ENCODE measurements at regions not wholly inside any gene's neighbourhood (a gene's known extent, or its start where the extent isn't known, plus 50 kb on each side); places are given as distances from the start of the nearest gene placed in this dataset.

DNA sequence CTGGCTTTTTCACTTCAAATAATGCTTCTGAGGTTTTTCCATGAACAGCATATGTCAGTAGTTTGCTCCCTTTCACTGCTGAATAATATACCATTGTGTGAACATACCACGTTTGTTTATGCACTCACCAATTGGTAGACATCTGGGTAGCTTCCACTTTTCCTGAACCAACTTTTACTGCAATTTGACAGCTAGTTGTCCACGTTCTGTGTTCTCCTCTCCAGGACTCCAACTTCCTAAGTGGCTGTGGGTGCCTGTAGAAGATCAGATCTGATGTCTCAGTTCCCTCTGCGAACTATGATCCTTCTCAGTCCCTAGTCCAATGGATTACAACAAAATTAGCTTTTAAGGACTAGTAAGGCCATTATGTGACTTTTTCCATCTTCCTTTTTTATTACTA is 64.7 kb upstream of the PTCHD1 start:
- TF ChIP-seq EZH2 (IDR thresholded peaks at IDR 0.05): no peak
- TF ChIP-seq POLR2AphosphoS5 (IDR thresholded peaks at IDR 0.05; ENCODE audit: borderline replicate concordance, low read depth, low read length): no peak
